ENCODE measurements at regions not wholly inside any gene's neighbourhood (a gene's known extent, or its start where the extent isn't known, plus 50 kb on each side); places are given as distances from the start of the nearest gene placed in this dataset.

GRCh38 chr16:79931721-79932120, 331.2 kb upstream of the MAF start:
- no peak for TF ChIP-seq CTCF (IDR thresholded peaks at IDR 0.05)
- TF ChIP-seq POLR2A (IDR thresholded peaks at IDR 0.05): no peak
